ENCODE measurements at regions not wholly inside any gene's neighbourhood (a gene's known extent, or its start where the extent isn't known, plus 50 kb on each side); places are given as distances from the start of the nearest gene placed in this dataset.

DNA sequence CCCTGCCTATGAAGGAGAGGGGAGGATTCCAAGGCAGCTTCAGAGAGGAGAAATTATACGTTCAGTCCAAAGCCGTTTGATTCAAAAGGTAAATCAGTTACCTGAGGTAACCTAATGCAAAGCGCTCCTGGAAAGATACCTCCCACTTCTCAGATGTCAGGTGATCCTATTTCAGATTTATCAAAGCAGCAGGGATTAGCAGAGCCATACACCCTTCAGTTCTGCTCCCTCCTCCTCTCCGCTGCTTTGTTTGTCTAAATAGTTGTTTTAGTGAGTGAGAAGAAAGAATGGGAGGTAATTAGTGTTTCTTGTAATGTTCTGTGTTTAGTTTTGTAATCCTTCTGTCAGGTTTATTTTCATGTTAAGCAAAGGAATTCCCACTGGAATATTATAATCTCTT is 81.1 kb downstream of the SOX14 start:
- TF ChIP-seq, protein P1, sequence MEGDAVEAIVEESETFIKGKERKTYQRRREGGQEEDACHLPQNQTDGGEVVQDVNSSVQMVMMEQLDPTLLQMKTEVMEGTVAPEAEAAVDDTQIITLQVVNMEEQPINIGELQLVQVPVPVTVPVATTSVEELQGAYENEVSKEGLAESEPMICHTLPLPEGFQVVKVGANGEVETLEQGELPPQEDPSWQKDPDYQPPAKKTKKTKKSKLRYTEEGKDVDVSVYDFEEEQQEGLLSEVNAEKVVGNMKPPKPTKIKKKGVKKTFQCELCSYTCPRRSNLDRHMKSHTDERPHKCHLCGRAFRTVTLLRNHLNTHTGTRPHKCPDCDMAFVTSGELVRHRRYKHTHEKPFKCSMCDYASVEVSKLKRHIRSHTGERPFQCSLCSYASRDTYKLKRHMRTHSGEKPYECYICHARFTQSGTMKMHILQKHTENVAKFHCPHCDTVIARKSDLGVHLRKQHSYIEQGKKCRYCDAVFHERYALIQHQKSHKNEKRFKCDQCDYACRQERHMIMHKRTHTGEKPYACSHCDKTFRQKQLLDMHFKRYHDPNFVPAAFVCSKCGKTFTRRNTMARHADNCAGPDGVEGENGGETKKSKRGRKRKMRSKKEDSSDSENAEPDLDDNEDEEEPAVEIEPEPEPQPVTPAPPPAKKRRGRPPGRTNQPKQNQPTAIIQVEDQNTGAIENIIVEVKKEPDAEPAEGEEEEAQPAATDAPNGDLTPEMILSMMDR (conservative IDR thresholded peaks at IDR 0.05; ENCODE audit: low read length) = no peak
- TF ChIP-seq EZH2phosphoT487 (IDR thresholded peaks at IDR 0.05; ENCODE audit: borderline replicate concordance, low read depth, low read length) = no peak
